ENCODE measurements at regions not wholly inside any gene's neighbourhood (a gene's known extent, or its start where the extent isn't known, plus 50 kb on each side); places are given as distances from the start of the nearest gene placed in this dataset.

DNA sequence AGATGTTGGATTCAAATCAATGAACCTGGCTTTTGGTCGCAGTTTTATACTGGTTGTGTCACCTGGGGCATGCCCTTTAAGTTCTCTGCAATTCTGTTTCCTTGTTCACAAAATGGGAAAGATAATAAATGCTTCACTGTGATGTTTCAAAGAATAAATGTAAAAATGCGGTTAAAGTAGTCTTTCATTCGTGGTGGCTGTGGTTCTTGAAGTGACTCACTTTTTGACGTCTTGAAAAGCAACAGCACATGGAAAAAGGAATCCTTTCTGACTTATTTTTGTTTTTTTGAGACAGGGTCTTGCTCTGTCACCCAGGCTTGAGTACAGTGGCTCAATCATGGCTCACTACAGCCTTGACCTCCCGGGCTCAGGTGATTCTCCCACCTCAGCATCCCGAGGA is 88.4 kb upstream of the SLIT3 start:
- Histone ChIP-seq H3K79me1 (replicated peaks; ENCODE audit: low read length, poor library complexity, severe bottlenecking) (no peaks in the 10 kb centered on the region), H3K36me3 (ENCODE audit: control insufficient read depth in 1 of 2, insufficient read depth in 2 of 2, low read depth in 1 of 2, low read length in 2 of 2) (no peaks in the 10 kb centered on the region), H2BK5ac (ENCODE audit: low read depth, low read length, poor library complexity, severe bottlenecking) (no peak overlapping the region), H3K27ac (ENCODE audit: low read length, poor library complexity, severe bottlenecking) (no peak overlapping the region), H3K18ac (ENCODE audit: low read depth in 1 of 2, low read length in 2 of 2) (no peak overlapping the region), H2BK120ac (ENCODE audit: low read depth, low read length) (no peak overlapping the region), H3K27me3 (ENCODE audit: control insufficient read depth in 1 of 2, insufficient read depth in 1 of 2, low read length in 2 of 2) (no peaks in the 10 kb centered on the region), H3K9ac (ENCODE audit: low read length) (no peak overlapping the region), H4K91ac (ENCODE audit: low read length) (no peak overlapping the region), H4K8ac (ENCODE audit: low read length) (no peak overlapping the region), H3K4me1 (ENCODE audit: control insufficient read depth, insufficient read depth, low read depth, low read length) (no peaks in the 10 kb centered on the region), H2AK5ac (ENCODE audit: low read length, severe bottlenecking) (no peak overlapping the region), H3K4me2 (ENCODE audit: low read length, poor library complexity, severe bottlenecking) (no peak overlapping the region), H2BK15ac (ENCODE audit: low read depth, poor library complexity, severe bottlenecking) (no peak overlapping the region), H3K4me3 (ENCODE audit: insufficient read depth in 1 of 2, low read depth in 1 of 2, low read length in 2 of 2) (no peak overlapping the region), H2AFZ (ENCODE audit: low read depth, low read length) (no peak overlapping the region), H3K23ac (ENCODE audit: low read length in 2 of 2) (no peak overlapping the region), H3K9me3 (ENCODE audit: control insufficient read depth, low read length) (no peaks in the 10 kb centered on the region), H2BK12ac (ENCODE audit: low read length in 2 of 2) (no peak overlapping the region), H3K14ac (ENCODE audit: low read length in 2 of 2) (no peak overlapping the region), H3K4ac (ENCODE audit: low read depth in 1 of 2, low read length in 2 of 2) (no peak overlapping the region)
- WGBS, result 82% methylated on average over 6 of the region's 6 CpGs
- DNase-seq, result no peak

DNA sequence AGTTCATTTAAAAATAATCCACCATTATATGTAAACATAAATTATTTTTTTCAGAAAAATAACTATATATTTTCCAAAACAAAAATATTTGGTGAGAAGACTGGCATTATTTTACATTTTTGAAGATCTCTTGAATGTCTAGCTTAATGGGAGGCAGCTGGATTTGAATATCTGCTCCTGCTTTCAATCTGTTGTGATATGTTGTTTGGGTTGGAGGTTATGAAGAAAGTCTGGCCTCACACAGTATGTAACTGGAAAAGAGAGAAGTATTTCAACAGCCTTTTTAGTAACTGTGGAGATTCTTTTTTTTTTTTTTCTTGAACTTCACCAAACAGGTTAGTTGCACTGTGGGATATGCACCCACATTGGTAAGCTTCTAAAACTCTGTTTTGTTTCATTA is 84.7 kb upstream of the SLIT3 start:
- Histone ChIP-seq H3K4me2 (ENCODE audit: low read length, poor library complexity, severe bottlenecking) (no peak overlapping the region), H3K9ac (ENCODE audit: low read length) (no peak overlapping the region), H4K8ac (ENCODE audit: low read length) (no peak overlapping the region), H3K4ac (ENCODE audit: low read depth in 1 of 2, low read length in 2 of 2) (no peak overlapping the region), H3K36me3 (ENCODE audit: control insufficient read depth in 1 of 2, insufficient read depth in 2 of 2, low read depth in 1 of 2, low read length in 2 of 2) (no peaks in the 10 kb centered on the region), H3K4me3 (ENCODE audit: insufficient read depth in 1 of 2, low read depth in 1 of 2, low read length in 2 of 2) (no peak overlapping the region), H2BK15ac (ENCODE audit: low read depth, poor library complexity, severe bottlenecking) (no peak overlapping the region), H3K4me1 (ENCODE audit: control insufficient read depth, insufficient read depth, low read depth, low read length) (no peaks in the 10 kb centered on the region), H2BK12ac (ENCODE audit: low read length in 2 of 2) (no peak overlapping the region), H3K18ac (ENCODE audit: low read depth in 1 of 2, low read length in 2 of 2) (no peak overlapping the region), H2BK120ac (ENCODE audit: low read depth, low read length) (no peak overlapping the region), H3K9me3 (ENCODE audit: control insufficient read depth, low read length) (no peaks in the 10 kb centered on the region), H3K79me1 (replicated peaks; ENCODE audit: low read length, poor library complexity, severe bottlenecking) (no peaks in the 10 kb centered on the region), H2AFZ (ENCODE audit: low read depth, low read length) (no peak overlapping the region), H3K27me3 (ENCODE audit: control insufficient read depth in 1 of 2, insufficient read depth in 1 of 2, low read length in 2 of 2) (no peaks in the 10 kb centered on the region), H2AK5ac (ENCODE audit: low read length, severe bottlenecking) (no peak overlapping the region), H3K14ac (ENCODE audit: low read length in 2 of 2) (no peak overlapping the region), H2BK5ac (ENCODE audit: low read depth, low read length, poor library complexity, severe bottlenecking) (no peak overlapping the region), H3K27ac (ENCODE audit: low read length, poor library complexity, severe bottlenecking) (no peak overlapping the region), H3K23ac (ENCODE audit: low read length in 2 of 2) (no peak overlapping the region), H4K91ac (ENCODE audit: low read length) (no peak overlapping the region)
- no peak for DNase-seq

DNA sequence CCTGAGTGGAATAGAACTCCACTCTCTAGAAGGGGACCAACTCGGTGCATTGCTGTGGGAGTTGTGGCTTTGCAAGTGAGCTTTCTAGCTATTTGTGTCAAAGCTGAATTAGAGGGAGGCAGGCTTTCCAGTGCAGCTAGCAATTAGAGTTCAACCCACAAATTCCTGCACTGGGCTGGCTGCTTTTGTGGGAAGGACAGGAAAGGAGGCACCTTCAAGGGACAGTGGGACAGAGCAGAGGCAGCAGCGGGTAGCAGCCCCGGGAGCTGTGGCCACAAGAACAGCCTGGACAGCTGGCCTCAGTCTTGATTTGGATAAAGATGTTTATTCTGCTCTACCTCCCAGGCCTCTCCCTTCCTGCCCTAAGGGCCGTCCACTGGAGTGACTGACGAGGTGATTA is 83.7 kb upstream of the SLIT3 start:
- H3K9me3 ChIP-seq (ENCODE audit: control insufficient read depth, low read length), result no peaks in the 10 kb centered on the region
- no peaks in the 10 kb centered on the region for H3K27me3 ChIP-seq (ENCODE audit: control insufficient read depth in 1 of 2, insufficient read depth in 1 of 2, low read length in 2 of 2)
- 58% methylated on average over 3 of the region's 5 CpGs for WGBS
- H2BK12ac ChIP-seq (ENCODE audit: low read length in 2 of 2), result no peak overlapping the region
- no peaks in the 10 kb centered on the region for H3K4me1 ChIP-seq (ENCODE audit: control insufficient read depth, insufficient read depth, low read depth, low read length)
- no peak overlapping the region for H3K14ac ChIP-seq (ENCODE audit: low read length in 2 of 2)
- no peak overlapping the region for H4K91ac ChIP-seq (ENCODE audit: low read length)
- H3K23ac ChIP-seq (ENCODE audit: low read length in 2 of 2), result no peak overlapping the region
- H2BK120ac ChIP-seq (ENCODE audit: low read depth, low read length), result no peak overlapping the region
- H2AK5ac ChIP-seq (ENCODE audit: low read length, severe bottlenecking), result no peak overlapping the region
- H3K4me3 ChIP-seq (ENCODE audit: insufficient read depth in 1 of 2, low read depth in 1 of 2, low read length in 2 of 2), result no peak overlapping the region
- H2BK5ac ChIP-seq (ENCODE audit: low read depth, low read length, poor library complexity, severe bottlenecking), result no peak overlapping the region
- no peak overlapping the region for H3K18ac ChIP-seq (ENCODE audit: low read depth in 1 of 2, low read length in 2 of 2)
- no peaks in the 10 kb centered on the region for H3K79me1 ChIP-seq (replicated peaks; ENCODE audit: low read length, poor library complexity, severe bottlenecking)
- H3K9ac ChIP-seq (ENCODE audit: low read length), result no peak overlapping the region
- H2BK15ac ChIP-seq (ENCODE audit: low read depth, poor library complexity, severe bottlenecking), result no peak overlapping the region
- DNase-seq, result no peak
- H3K4ac ChIP-seq (ENCODE audit: low read depth in 1 of 2, low read length in 2 of 2), result no peak overlapping the region
- no peak overlapping the region for H2AFZ ChIP-seq (ENCODE audit: low read depth, low read length)
- no peak overlapping the region for H3K27ac ChIP-seq (ENCODE audit: low read length, poor library complexity, severe bottlenecking)
- no peaks in the 10 kb centered on the region for H3K36me3 ChIP-seq (ENCODE audit: control insufficient read depth in 1 of 2, insufficient read depth in 2 of 2, low read depth in 1 of 2, low read length in 2 of 2)
- H4K8ac ChIP-seq (ENCODE audit: low read length), result no peak overlapping the region
- no peak overlapping the region for H3K4me2 ChIP-seq (ENCODE audit: low read length, poor library complexity, severe bottlenecking)

DNA sequence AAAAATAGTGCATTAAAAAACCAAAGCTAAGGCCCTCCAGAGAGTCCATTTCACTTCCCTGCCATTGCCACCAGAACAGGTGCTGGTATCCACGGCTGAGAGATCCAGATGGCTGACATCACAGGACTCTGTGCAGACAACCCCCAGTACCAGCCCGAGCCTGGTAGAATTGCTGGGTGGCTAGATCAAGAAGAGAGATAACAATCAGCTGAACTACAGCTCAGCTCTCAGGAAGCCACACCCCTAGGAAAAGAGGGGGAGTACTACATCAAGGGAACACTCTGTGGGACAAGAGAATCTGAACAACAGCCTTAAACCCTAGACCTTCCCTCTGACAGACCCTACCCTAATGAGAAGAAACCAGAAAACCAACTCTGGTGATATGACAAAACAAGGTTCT is 73.8 kb upstream of the SLIT3 start:
- DNase-seq, result peak; percentile 7
- Histone ChIP-seq H3K18ac (ENCODE audit: low read depth in 1 of 2, low read length in 2 of 2) (no peak overlapping the region), H2AFZ (ENCODE audit: low read depth, low read length) (no peak overlapping the region), H3K4me2 (ENCODE audit: low read length, poor library complexity, severe bottlenecking) (no peak overlapping the region), H3K4me3 (ENCODE audit: insufficient read depth in 1 of 2, low read depth in 1 of 2, low read length in 2 of 2) (no peak overlapping the region), H3K14ac (ENCODE audit: low read length in 2 of 2) (no peak overlapping the region), H3K9ac (ENCODE audit: low read length) (no peak overlapping the region), H2BK12ac (ENCODE audit: low read length in 2 of 2) (no peak overlapping the region), H3K79me1 (replicated peaks; ENCODE audit: low read length, poor library complexity, severe bottlenecking) (no peaks in the 10 kb centered on the region), H2BK15ac (ENCODE audit: low read depth, poor library complexity, severe bottlenecking) (no peak overlapping the region), H3K27me3 (ENCODE audit: control insufficient read depth in 1 of 2, insufficient read depth in 1 of 2, low read length in 2 of 2) (no peaks in the 10 kb centered on the region), H3K27ac (ENCODE audit: low read length, poor library complexity, severe bottlenecking) (no peak overlapping the region), H3K4me1 (ENCODE audit: control insufficient read depth, insufficient read depth, low read depth, low read length) (no peaks in the 10 kb centered on the region), H4K8ac (ENCODE audit: low read length) (no peak overlapping the region), H2AK5ac (ENCODE audit: low read length, severe bottlenecking) (no peak overlapping the region), H2BK5ac (ENCODE audit: low read depth, low read length, poor library complexity, severe bottlenecking) (no peak overlapping the region), H3K4ac (ENCODE audit: low read depth in 1 of 2, low read length in 2 of 2) (no peak overlapping the region), H4K91ac (ENCODE audit: low read length) (no peak overlapping the region), H3K9me3 (ENCODE audit: control insufficient read depth, low read length) (peaks cover 3% of the 10 kb centered on the region), H2BK120ac (ENCODE audit: low read depth, low read length) (no peak overlapping the region), H3K23ac (ENCODE audit: low read length in 2 of 2) (no peak overlapping the region), H3K36me3 (ENCODE audit: control insufficient read depth in 1 of 2, insufficient read depth in 2 of 2, low read depth in 1 of 2, low read length in 2 of 2) (no peaks in the 10 kb centered on the region)
- 20% methylated on average over 1 of the region's 2 CpGs for WGBS

Measured in mesenchymal stem cell (in vitro differentiated cells and primary cell).